ENCODE measurements at regions not wholly inside any gene's neighbourhood (a gene's known extent, or its start where the extent isn't known, plus 50 kb on each side); places are given as distances from the start of the nearest gene placed in this dataset.

DNA sequence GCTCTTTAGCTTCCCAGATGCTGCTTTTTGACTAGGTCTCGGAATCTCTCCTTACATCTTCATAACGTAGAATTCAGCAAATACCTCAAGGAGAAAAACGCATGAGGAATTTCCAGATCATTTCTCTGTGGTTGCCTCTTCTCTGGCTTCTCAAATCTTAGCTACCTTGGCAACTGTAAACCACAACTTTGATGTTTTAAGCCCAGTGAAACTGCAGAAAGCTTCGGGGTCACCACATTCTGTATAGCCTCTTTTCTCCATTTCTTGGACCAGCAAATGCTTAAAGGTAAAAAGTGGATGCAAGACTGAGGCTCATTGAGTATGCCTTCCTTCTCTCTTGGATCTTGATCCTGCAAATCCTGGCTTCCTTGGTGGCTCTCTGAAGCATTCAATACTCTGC, 125.5 kb upstream of the FBXL4 start:
- TF ChIP-seq, protein P1, sequence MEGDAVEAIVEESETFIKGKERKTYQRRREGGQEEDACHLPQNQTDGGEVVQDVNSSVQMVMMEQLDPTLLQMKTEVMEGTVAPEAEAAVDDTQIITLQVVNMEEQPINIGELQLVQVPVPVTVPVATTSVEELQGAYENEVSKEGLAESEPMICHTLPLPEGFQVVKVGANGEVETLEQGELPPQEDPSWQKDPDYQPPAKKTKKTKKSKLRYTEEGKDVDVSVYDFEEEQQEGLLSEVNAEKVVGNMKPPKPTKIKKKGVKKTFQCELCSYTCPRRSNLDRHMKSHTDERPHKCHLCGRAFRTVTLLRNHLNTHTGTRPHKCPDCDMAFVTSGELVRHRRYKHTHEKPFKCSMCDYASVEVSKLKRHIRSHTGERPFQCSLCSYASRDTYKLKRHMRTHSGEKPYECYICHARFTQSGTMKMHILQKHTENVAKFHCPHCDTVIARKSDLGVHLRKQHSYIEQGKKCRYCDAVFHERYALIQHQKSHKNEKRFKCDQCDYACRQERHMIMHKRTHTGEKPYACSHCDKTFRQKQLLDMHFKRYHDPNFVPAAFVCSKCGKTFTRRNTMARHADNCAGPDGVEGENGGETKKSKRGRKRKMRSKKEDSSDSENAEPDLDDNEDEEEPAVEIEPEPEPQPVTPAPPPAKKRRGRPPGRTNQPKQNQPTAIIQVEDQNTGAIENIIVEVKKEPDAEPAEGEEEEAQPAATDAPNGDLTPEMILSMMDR (conservative IDR thresholded peaks at IDR 0.05; ENCODE audit: low read length), result no peak
- no peak for TF ChIP-seq EZH2phosphoT487 (IDR thresholded peaks at IDR 0.05; ENCODE audit: borderline replicate concordance, low read depth, low read length)
